Activated CD4-positive, CD25-positive, alpha-beta regulatory T cell treated with anti-CD3 and anti-CD28 coated beads, Interleukin-2, amount 50 U/mL, for 72 hours (primary cell): ENCODE measurements at regions not wholly inside any gene's neighbourhood (a gene's known extent, or its start where the extent isn't known, plus 50 kb on each side); places are given as distances from the start of the nearest gene placed in this dataset.
A peak's percentile ranks its signal among the peaks of the same experiment; 100 is the strongest.

Experiments used
- DNase-seq: peaks from one replicate; pipeline ENCODE4 v3.0.0; 2021

- no peak for DNase-seq
These were observed 105.8 kb upstream of the RIPOR2 start for GRCh38 chr6:25041485-25042035.

- DNase-seq: peak; percentile 44
These were observed 106.3 kb upstream of the RIPOR2 start for GRCh38 chr6:25042036-25042521.

- no peak for DNase-seq
These were observed 106.8 kb upstream of the RIPOR2 start for GRCh38 chr6:25042536-25042935.

- DNase-seq: no peak
These were observed 107.4 kb upstream of the RIPOR2 start for GRCh38 chr6:25042984-25043725.

GRCh38 chr6:25043892-25044291 lies 108.1 kb upstream of the RIPOR2 start:
- DNase-seq: no peak

GRCh38 chr6:25046942-25047341 lies 111.2 kb upstream of the RIPOR2 start:
- no peak for DNase-seq

GRCh38 chr6:25050356-25050755 lies 114.6 kb upstream of the RIPOR2 start:
- no peak for DNase-seq

- DNase-seq: no peak
These were observed 115.3 kb upstream of the RIPOR2 start for GRCh38 chr6:25051083-25051482.

- DNase-seq: no peak
These were observed 116.4 kb upstream of the RIPOR2 start for GRCh38 chr6:25052181-25052580.

GRCh38 chr6:25053875-25054371 lies 118.2 kb upstream of the RIPOR2 start:
- no peak for DNase-seq

GRCh38 chr6:25054469-25054868 lies 118.7 kb upstream of the RIPOR2 start:
- DNase-seq: no peak

- DNase-seq: peak; percentile 39
These were observed 120.4 kb upstream of the RIPOR2 start for GRCh38 chr6:25056130-25056529.

- DNase-seq: no peak
These were observed 121.5 kb upstream of the RIPOR2 start for GRCh38 chr6:25057111-25057905.

GRCh38 chr6:25058441-25058840 lies 122.7 kb upstream of the RIPOR2 start:
- DNase-seq: no peak

GRCh38 chr6:25058941-25059340 lies 123.2 kb upstream of the RIPOR2 start:
- no peak for DNase-seq

- no peak for DNase-seq
These were observed 124.8 kb upstream of the RIPOR2 start for GRCh38 chr6:25060522-25060921.

GRCh38 chr6:25061289-25061936 lies 125.7 kb upstream of the RIPOR2 start:
- DNase-seq: no peak

- DNase-seq: no peak
These were observed 126.5 kb upstream of the RIPOR2 start for GRCh38 chr6:25062070-25062811.

GRCh38 chr6:25064006-25064405 lies 128.2 kb upstream of the RIPOR2 start:
- no peak for DNase-seq

GRCh38 chr6:25065666-25066065 lies 129.9 kb upstream of the RIPOR2 start:
- DNase-seq: no peak

- no peak for DNase-seq
These were observed 130.8 kb upstream of the RIPOR2 start for GRCh38 chr6:25066593-25066992.

GRCh38 chr6:25068866-25069265 lies 133.1 kb upstream of the RIPOR2 start:
- no peak for DNase-seq
